Liver (tissue), 8 donors: ENCODE measurements at regions not wholly inside any gene's neighbourhood (a gene's known extent, or its start where the extent isn't known, plus 50 kb on each side); places are given as distances from the start of the nearest gene placed in this dataset.

ENCODE experiments used
- DNase-seq: peaks from one replicate; pipeline ENCODE4 v3.0.0-alpha.2; 2017; ENCODE audit warnings: low spot score
- H3K27ac ChIP-seq, 2 donors: one replicate each; pipeline ENCODE4 v1.7.0; 2013; ENCODE audit warnings: inconsistent platforms in 2 of 2, low read length in 2 of 2, control low read depth in 1 of 2, low read depth in 1 of 2, mild to moderate bottlenecking in 1 of 2
- H3K27me3 ChIP-seq, 4 donors: one replicate each; pipeline versions ENCODE4 v1.6.1 to v1.7.0; 2013; ENCODE audit warnings: low read length in 3 of 4, inconsistent platforms in 1 of 4, mild to moderate bottlenecking in 1 of 4, moderate library complexity in 1 of 4; ENCODE audit not compliant: control insufficient read depth in 4 of 4, insufficient read depth in 4 of 4
- H3K36me3 ChIP-seq, 4 donors: one replicate each; pipeline versions ENCODE4 v1.6.1 to v1.7.0; 2013; ENCODE audit warnings: low read length in 3 of 4, mild to moderate bottlenecking in 3 of 4, low read depth in 1 of 4, moderate library complexity in 1 of 4; ENCODE audit not compliant: control insufficient read depth in 4 of 4, insufficient read depth in 3 of 4
- H3K4me1 ChIP-seq, 4 donors: one replicate each; pipeline versions ENCODE4 v1.6.1 to v1.7.0; 2013; ENCODE audit warnings: low read length in 3 of 4, mild to moderate bottlenecking in 3 of 4, moderate library complexity in 1 of 4; ENCODE audit not compliant: control insufficient read depth in 4 of 4, insufficient read depth in 4 of 4
- H3K4me3 ChIP-seq, 3 donors: one replicate each; pipeline versions ENCODE4 v1.6.1 to v1.7.0; 2013; ENCODE audit warnings: low read length in 3 of 3, control low read depth in 1 of 3, low read depth in 1 of 3, mild to moderate bottlenecking in 1 of 3
- H3K9ac ChIP-seq, 2 donors: one replicate each; pipeline ENCODE4 v1.7.0; 2013; ENCODE audit warnings: low read length in 2 of 2, mild to moderate bottlenecking in 2 of 2, moderate library complexity in 2 of 2, control low read depth in 1 of 2, low read depth in 1 of 2
- H3K9me3 ChIP-seq, 4 donors: one replicate each; pipeline versions ENCODE4 v1.6.1 to v1.7.0; 2013; ENCODE audit warnings: low read length in 3 of 4; ENCODE audit not compliant: control insufficient read depth in 4 of 4
- EGR1 ChIP-seq, 2 donors: IDR thresholded peaks; 2 replicates each; pipeline ENCODE4 v1.6.1; 2016 to 2018; ENCODE audit warnings: antibody characterized with exemption in 2 of 2, low read depth in 2 of 2
- FOXA1 ChIP-seq: IDR thresholded peaks from 2 replicates; pipeline ENCODE4 v1.6.1; 2016; ENCODE audit warnings: antibody characterized with exemption
- FOXA2 ChIP-seq: IDR thresholded peaks from 2 replicates; pipeline ENCODE4 v1.6.1; 2016; ENCODE audit warnings: antibody characterized with exemption
- GABPA ChIP-seq, 2 donors: IDR thresholded peaks in 1 of 2; conservative IDR thresholded peaks in 1 of 2; 2 replicates each; pipeline ENCODE4 v1.6.1; 2016; ENCODE audit warnings: antibody characterized with exemption in 2 of 2, mild to moderate bottlenecking in 1 of 2, moderate library complexity in 1 of 2
- HNF4G ChIP-seq: IDR thresholded peaks from 2 replicates; pipeline ENCODE4 v1.6.1; 2016; ENCODE audit warnings: antibody characterized with exemption
- JUND ChIP-seq, 2 donors: IDR thresholded peaks; 2 replicates each; pipeline ENCODE4 v1.6.1; 2016; ENCODE audit warnings: antibody characterized with exemption in 2 of 2
- NR2F2 ChIP-seq: IDR thresholded peaks from 2 replicates; pipeline ENCODE4 v1.6.1; 2016; ENCODE audit warnings: antibody characterized with exemption
- RAD21 ChIP-seq, 2 donors: IDR thresholded peaks; 2 replicates each; pipeline ENCODE4 v1.6.1; 2016; ENCODE audit warnings: antibody characterized with exemption in 2 of 2, mild to moderate bottlenecking in 2 of 2
- RXRA ChIP-seq, 2 donors: IDR thresholded peaks; 2 replicates each; pipeline ENCODE4 v1.6.1; 2017 to 2018; ENCODE audit warnings: antibody characterized with exemption in 2 of 2, mild to moderate bottlenecking in 1 of 2
- SP1 ChIP-seq: IDR thresholded peaks from 2 replicates; pipeline ENCODE4 v1.6.1; 2018; ENCODE audit warnings: antibody characterized with exemption, mild to moderate bottlenecking
- TAF1 ChIP-seq: conservative IDR thresholded peaks from 2 replicates; pipeline ENCODE4 v1.6.1; 2016; ENCODE audit warnings: antibody characterized with exemption, mild to moderate bottlenecking
- YY1 ChIP-seq: IDR thresholded peaks from 2 replicates; pipeline ENCODE4 v1.6.1; 2016; ENCODE audit warnings: antibody characterized with exemption, mild to moderate bottlenecking
- WGBS: extraction: QIAGEN DNeasy Blood & Tissue Kit; methylation state at CpG from one replicate; pipeline ENCODE4 v1.1.7; 2013; 5-methylcytosine and 5-hydroxymethylcytosine counted together
- TF ChIP-seq, protein P1 (sequence below): IDR thresholded peaks from 2 replicates; pipeline ENCODE4 v1.6.1; 2016; ENCODE audit warnings: antibody characterized with exemption
- TF ChIP-seq, protein P2 (sequence below): IDR thresholded peaks from 2 replicates; pipeline ENCODE4 v1.6.1; 2016; ENCODE audit warnings: antibody characterized with exemption
- TF ChIP-seq, protein P3 (sequence below): IDR thresholded peaks from 2 replicates; pipeline ENCODE4 v1.6.1; 2016; ENCODE audit warnings: antibody characterized with exemption, mild to moderate bottlenecking
- TF ChIP-seq, protein P4 (sequence below): fragments of 150-350 bp; IDR thresholded peaks from 2 replicates; pipeline ENCODE4 v1.5.1; 2017; ENCODE audit warnings: improper control_type of control experiment, low read depth, low read length; ENCODE audit not compliant: missing input control
- donor health status: healthy.
- donor health status: healthy.
- donor health status: healthy.
- donor health status: healthy.
- donor health status: healthy.

DNA sequence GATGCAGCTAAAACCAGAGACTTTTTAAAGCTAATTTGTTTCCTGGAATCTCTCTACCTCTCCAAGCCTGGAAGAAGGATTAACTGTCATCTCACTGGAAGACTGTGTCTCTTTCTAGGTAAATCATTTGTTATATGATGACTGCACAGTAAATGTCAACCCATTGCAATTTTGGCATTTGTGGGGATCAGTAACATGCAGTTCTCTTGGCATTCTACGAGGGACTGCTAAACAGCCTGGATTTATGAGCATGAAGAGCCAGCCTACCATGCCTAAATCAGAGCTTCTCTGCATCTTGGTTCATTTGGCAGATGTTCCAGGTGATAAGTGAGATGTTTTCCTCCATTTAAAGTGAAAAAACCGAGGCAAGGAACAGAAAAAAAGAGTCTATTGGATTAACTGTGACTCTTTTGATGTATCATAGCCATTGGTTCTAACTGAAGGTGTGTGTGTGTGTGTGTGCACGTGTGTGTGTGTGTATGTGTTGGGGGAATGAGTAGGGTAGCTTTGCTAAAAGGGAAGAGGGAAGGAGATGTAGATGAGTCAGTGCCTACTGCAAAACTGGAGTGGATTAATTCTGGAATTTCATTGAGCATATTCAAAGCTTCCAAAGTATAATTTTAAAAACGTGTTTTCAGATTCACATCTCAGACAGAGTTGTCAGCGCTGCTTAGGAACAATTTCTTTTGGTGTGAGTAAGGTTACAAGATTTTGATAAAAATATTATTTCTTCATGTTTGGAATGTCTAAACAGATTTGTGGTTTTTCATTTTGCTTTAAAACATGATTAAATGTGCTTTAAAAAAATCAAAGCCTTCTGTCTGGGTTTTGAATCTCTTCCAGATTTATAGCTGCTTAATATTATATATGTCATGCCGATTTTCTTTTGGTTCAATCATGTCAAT, 123.2 kb upstream of the LNX1 start:
- no peak overlapping the region for H3K9ac ChIP-seq
- no peaks in the 10 kb centered on the region for H3K27me3 ChIP-seq
- no peak overlapping the region for H3K4me3 ChIP-seq
- H3K9me3 ChIP-seq = no peaks in the 10 kb centered on the region
- no peak for DNase-seq
- H3K27ac ChIP-seq = no peak overlapping the region
- no peaks in the 10 kb centered on the region for H3K4me1 ChIP-seq
- TF ChIP-seq SP1 = no peak
- TF ChIP-seq EGR1 (IDR thresholded peaks at IDR 0.05; ENCODE audit: low read depth in 2 of 2) = no peak
- TF ChIP-seq, protein P1, sequence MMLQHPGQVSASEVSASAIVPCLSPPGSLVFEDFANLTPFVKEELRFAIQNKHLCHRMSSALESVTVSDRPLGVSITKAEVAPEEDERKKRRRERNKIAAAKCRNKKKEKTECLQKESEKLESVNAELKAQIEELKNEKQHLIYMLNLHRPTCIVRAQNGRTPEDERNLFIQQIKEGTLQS = no peak
- TF ChIP-seq, protein P2, sequence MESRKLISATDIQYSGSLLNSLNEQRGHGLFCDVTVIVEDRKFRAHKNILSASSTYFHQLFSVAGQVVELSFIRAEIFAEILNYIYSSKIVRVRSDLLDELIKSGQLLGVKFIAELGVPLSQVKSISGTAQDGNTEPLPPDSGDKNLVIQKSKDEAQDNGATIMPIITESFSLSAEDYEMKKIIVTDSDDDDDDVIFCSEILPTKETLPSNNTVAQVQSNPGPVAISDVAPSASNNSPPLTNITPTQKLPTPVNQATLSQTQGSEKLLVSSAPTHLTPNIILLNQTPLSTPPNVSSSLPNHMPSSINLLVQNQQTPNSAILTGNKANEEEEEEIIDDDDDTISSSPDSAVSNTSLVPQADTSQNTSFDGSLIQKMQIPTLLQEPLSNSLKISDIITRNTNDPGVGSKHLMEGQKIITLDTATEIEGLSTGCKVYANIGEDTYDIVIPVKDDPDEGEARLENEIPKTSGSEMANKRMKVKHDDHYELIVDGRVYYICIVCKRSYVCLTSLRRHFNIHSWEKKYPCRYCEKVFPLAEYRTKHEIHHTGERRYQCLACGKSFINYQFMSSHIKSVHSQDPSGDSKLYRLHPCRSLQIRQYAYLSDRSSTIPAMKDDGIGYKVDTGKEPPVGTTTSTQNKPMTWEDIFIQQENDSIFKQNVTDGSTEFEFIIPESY = no peak
- no peak for TF ChIP-seq FOXA2
- TF ChIP-seq FOXA1 = no peak
- TF ChIP-seq RXRA (IDR thresholded peaks at IDR 0.05) = no peak
- no peak for TF ChIP-seq YY1
- no peak for TF ChIP-seq NR2F2
- TF ChIP-seq, protein P3, sequence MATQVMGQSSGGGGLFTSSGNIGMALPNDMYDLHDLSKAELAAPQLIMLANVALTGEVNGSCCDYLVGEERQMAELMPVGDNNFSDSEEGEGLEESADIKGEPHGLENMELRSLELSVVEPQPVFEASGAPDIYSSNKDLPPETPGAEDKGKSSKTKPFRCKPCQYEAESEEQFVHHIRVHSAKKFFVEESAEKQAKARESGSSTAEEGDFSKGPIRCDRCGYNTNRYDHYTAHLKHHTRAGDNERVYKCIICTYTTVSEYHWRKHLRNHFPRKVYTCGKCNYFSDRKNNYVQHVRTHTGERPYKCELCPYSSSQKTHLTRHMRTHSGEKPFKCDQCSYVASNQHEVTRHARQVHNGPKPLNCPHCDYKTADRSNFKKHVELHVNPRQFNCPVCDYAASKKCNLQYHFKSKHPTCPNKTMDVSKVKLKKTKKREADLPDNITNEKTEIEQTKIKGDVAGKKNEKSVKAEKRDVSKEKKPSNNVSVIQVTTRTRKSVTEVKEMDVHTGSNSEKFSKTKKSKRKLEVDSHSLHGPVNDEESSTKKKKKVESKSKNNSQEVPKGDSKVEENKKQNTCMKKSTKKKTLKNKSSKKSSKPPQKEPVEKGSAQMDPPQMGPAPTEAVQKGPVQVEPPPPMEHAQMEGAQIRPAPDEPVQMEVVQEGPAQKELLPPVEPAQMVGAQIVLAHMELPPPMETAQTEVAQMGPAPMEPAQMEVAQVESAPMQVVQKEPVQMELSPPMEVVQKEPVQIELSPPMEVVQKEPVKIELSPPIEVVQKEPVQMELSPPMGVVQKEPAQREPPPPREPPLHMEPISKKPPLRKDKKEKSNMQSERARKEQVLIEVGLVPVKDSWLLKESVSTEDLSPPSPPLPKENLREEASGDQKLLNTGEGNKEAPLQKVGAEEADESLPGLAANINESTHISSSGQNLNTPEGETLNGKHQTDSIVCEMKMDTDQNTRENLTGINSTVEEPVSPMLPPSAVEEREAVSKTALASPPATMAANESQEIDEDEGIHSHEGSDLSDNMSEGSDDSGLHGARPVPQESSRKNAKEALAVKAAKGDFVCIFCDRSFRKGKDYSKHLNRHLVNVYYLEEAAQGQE = no peak
- TF ChIP-seq, protein P4, sequence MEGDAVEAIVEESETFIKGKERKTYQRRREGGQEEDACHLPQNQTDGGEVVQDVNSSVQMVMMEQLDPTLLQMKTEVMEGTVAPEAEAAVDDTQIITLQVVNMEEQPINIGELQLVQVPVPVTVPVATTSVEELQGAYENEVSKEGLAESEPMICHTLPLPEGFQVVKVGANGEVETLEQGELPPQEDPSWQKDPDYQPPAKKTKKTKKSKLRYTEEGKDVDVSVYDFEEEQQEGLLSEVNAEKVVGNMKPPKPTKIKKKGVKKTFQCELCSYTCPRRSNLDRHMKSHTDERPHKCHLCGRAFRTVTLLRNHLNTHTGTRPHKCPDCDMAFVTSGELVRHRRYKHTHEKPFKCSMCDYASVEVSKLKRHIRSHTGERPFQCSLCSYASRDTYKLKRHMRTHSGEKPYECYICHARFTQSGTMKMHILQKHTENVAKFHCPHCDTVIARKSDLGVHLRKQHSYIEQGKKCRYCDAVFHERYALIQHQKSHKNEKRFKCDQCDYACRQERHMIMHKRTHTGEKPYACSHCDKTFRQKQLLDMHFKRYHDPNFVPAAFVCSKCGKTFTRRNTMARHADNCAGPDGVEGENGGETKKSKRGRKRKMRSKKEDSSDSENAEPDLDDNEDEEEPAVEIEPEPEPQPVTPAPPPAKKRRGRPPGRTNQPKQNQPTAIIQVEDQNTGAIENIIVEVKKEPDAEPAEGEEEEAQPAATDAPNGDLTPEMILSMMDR = no peak
- TF ChIP-seq JUND (IDR thresholded peaks at IDR 0.05) = no peak
- TF ChIP-seq TAF1 = no peak
- no peak for TF ChIP-seq HNF4G
- no peak for TF ChIP-seq RAD21 (IDR thresholded peaks at IDR 0.05)
- TF ChIP-seq GABPA (IDR thresholded peaks at IDR 0.05 in 1 of 2, conservative IDR thresholded peaks at IDR 0.05 in 1 of 2) = no peak
- WGBS = 84% methylated on average over 6 of the region's 6 CpGs
- no peaks in the 10 kb centered on the region for H3K36me3 ChIP-seq

DNA sequence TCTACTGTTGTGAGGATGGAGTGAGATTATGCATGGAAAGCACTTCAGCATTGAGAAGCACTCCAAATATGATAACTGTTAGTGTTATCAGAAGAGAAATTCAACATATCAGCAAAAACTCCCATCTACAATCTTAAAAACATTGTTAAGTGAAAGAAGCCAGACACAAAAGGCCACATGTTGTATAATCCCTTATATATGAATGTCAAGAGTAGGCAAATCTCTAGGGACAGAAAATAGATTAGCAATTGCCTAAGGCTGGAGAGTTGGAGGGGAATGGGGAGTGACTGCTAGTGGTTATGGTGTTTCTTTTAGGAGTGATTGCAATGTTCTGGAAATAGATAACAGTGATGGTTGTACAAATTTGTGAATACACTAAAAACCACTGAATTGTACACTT, 122.5 kb upstream of the LNX1 start:
- no peaks in the 10 kb centered on the region for H3K4me1 ChIP-seq
- no peak for TF ChIP-seq SP1
- TF ChIP-seq, protein P2 = no peak
- TF ChIP-seq FOXA2 = no peak
- TF ChIP-seq, protein P1 = no peak
- no peak overlapping the region for H3K4me3 ChIP-seq
- no peaks in the 10 kb centered on the region for H3K9me3 ChIP-seq
- no peak for DNase-seq
- H3K36me3 ChIP-seq = no peaks in the 10 kb centered on the region
- no peak overlapping the region for H3K27ac ChIP-seq
- H3K9ac ChIP-seq = no peak overlapping the region
- H3K27me3 ChIP-seq = no peaks in the 10 kb centered on the region
